Progenitor cell of endocrine pancreas (in vitro differentiated cells): ENCODE measurements at regions not wholly inside any gene's neighbourhood (a gene's known extent, or its start where the extent isn't known, plus 50 kb on each side); places are given as distances from the start of the nearest gene placed in this dataset.

Source experiments
- DNase-seq: peaks from one replicate; pipeline ENCODE4 v3.0.0; 2021; ENCODE audit warnings: low spot score; ENCODE audit not compliant: unreplicated experiment
- H3K27ac Mint-ChIP-seq: 2 replicates; pipeline ENCODE4 v1.8.0; 2021; ENCODE audit warnings: mild to moderate bottlenecking, moderate library complexity, mixed read lengths
- H3K27me3 Mint-ChIP-seq: 2 replicates; pipeline ENCODE4 v1.8.0; 2021; ENCODE audit warnings: mixed read lengths
- H3K36me3 Mint-ChIP-seq: 2 replicates; pipeline ENCODE4 v1.8.0; 2022; ENCODE audit warnings: mixed read lengths; ENCODE audit not compliant: insufficient read depth
- H3K4me1 Mint-ChIP-seq: 2 replicates; pipeline ENCODE4 v1.8.0; 2021; ENCODE audit warnings: low read depth, mixed read lengths
- H3K4me3 Mint-ChIP-seq: 2 replicates; pipeline ENCODE4 v1.8.0; 2021; ENCODE audit warnings: low read depth, mild to moderate bottlenecking, moderate library complexity, mixed read lengths
- H3K9me3 Mint-ChIP-seq: 2 replicates; pipeline ENCODE4 v1.8.0; 2021; ENCODE audit warnings: low read depth, mixed read lengths
- CTCF ChIP-seq: fragments of 200-600 bp; sonication (generic); IDR thresholded peaks from one replicate; pipeline ENCODE4 v1.5.0; 2021; ENCODE audit warnings: antibody characterized with exemption, mild to moderate bottlenecking; ENCODE audit not compliant: unreplicated experiment

- Mint-ChIP-seq H3K4me1 (peaks cover 4% of the 10 kb centered on the region), H3K36me3 (no peaks in the 10 kb centered on the region), H3K27ac (no peak overlapping the region), H3K27me3 (peaks cover 7% of the 10 kb centered on the region), H3K9me3 (no peaks in the 10 kb centered on the region), H3K4me3 (no peak overlapping the region)
- no peak for DNase-seq
- TF ChIP-seq CTCF = no peak
These were observed 244.2 kb downstream of the ETS1 start for GRCh38 chr11:128343135-128343514.

GRCh38 chr11:128342511-128343134, 244.7 kb downstream of the ETS1 start:
- H3K27me3 Mint-ChIP-seq = peaks cover 11% of the 10 kb centered on the region
- TF ChIP-seq CTCF = no peak
- H3K27ac Mint-ChIP-seq = no peak overlapping the region
- no peak overlapping the region for H3K4me3 Mint-ChIP-seq
- no peaks in the 10 kb centered on the region for H3K36me3 Mint-ChIP-seq
- no peak for DNase-seq
- no peaks in the 10 kb centered on the region for H3K9me3 Mint-ChIP-seq
- H3K4me1 Mint-ChIP-seq = peaks cover 4% of the 10 kb centered on the region

- DNase-seq = no peak
- TF ChIP-seq CTCF = no peak
- Mint-ChIP-seq H3K36me3 (no peaks in the 10 kb centered on the region), H3K9me3 (no peaks in the 10 kb centered on the region), H3K4me1 (peaks cover 4% of the 10 kb centered on the region), H3K27me3 (peaks cover 11% of the 10 kb centered on the region), H3K4me3 (no peak overlapping the region), H3K27ac (no peak overlapping the region)
These were observed 245.8 kb downstream of the ETS1 start for GRCh38 chr11:128341280-128342248.

GRCh38 chr11:128339792-128340191, 247.6 kb downstream of the ETS1 start:
- TF ChIP-seq CTCF = no peak
- H3K36me3 Mint-ChIP-seq = no peaks in the 10 kb centered on the region
- peaks cover 8% of the 10 kb centered on the region for H3K4me1 Mint-ChIP-seq

GRCh38 chr11:128338811-128339210, 248.5 kb downstream of the ETS1 start:
- H3K27me3 Mint-ChIP-seq = peaks cover 6% of the 10 kb centered on the region

More at GRCh38 chr11:128339792-128340191, 247.6 kb downstream of the ETS1 start:
- no peak for DNase-seq
- Mint-ChIP-seq H3K27me3 (peaks cover 11% of the 10 kb centered on the region), H3K4me3 (no peak overlapping the region), H3K27ac (no peak overlapping the region), H3K9me3 (no peaks in the 10 kb centered on the region)

More at GRCh38 chr11:128338811-128339210, 248.5 kb downstream of the ETS1 start:
- no peaks in the 10 kb centered on the region for H3K36me3 Mint-ChIP-seq
- no peak for TF ChIP-seq CTCF
- no peak for DNase-seq
- no peak overlapping the region for H3K4me3 Mint-ChIP-seq
- H3K4me1 Mint-ChIP-seq = peaks cover 15% of the 10 kb centered on the region
- no peak overlapping the region for H3K27ac Mint-ChIP-seq
- H3K9me3 Mint-ChIP-seq = no peaks in the 10 kb centered on the region
